GM21717 (cell line): ENCODE measurements at regions not wholly inside any gene's neighbourhood (a gene's known extent, or its start where the extent isn't known, plus 50 kb on each side); places are given as distances from the start of the nearest gene placed in this dataset.
"Not testable (repeated sequence)": the region's sequence is repeated elsewhere in the genome, so short reads cannot be mapped to it uniquely, and the experiment has no call there.

Source experiments
- ATAC-seq: cut with Tn5 transposase; IDR thresholded peaks from one replicate; pipeline ENCODE4 v1.9.1; 2021; ENCODE audit warnings: mild to moderate bottlenecking, moderate library complexity; ENCODE audit not compliant: unreplicated experiment

GRCh38 chr17:52476638-52477313, 318.3 kb upstream of the CA10 start:
- ATAC-seq, result no peak

DNA sequence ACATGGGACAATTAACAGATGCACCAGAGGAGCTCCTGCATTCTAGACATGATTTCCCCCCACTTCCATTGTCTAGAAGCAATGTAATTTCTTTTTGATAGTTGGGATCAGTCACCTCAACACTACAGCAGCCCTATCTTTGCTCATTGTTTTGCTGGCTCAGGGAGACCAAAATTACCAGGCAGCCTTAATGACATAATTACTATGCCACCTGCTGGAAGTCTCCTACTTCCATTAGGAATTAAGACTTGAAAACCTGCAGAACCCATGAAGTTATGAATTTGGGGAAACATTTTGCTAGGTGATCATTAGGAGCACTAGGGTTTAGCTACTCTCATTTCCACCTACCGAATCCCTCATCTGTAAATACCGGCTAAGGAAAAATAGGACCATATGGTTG, 312.0 kb upstream of the CA10 start:
- no peak for ATAC-seq

DNA sequence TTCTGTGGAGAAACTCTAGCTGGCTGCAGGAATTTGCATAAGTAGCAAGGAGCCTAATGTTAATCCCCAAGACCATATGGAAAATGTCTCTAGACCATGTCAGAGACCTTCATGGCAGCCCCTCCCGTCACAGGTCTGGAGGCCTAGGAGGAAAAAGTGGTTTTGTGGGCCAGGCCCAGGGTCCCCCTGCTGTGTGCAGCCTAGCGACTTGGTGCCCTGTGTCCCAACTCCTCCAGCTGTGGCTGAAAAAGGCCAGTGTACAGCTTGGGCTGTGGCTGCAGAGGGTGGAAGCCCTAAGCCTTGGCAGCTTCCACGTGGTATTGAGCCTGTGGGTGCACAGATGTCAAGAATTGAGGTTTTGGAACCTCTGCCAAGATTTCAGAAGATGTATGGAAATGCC, 306.9 kb upstream of the CA10 start:
- ATAC-seq, result no peak

DNA sequence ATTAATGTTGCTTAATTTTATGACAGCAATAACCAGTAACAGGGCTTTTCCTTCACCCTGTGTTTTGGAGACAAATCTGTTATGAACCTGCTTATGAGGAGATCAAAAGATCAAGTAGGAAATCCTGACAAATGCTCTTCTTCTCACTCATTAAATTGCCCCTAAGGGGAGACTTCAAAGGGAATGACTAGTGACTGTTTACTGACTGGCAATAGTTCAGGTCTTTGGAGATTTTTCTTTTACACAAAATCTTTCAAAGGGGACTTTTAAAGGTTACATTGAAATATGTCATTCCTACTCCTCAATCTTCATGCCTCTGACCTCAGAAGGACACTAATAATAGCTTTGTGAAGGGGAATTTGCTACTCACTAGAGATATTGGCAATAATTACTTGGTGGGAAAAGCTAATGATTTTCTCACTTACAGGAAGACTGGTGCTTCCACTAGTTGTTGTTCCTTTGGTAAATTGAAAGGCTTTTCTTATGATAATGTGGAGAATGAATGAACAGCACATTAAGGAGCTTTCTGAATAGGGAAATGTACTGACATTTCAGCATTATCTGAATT, 292.9 kb upstream of the CA10 start:
- ATAC-seq, result no peak

GRCh38 chr17:52442350-52442749, 283.8 kb upstream of the CA10 start:
- ATAC-seq, result no peak

DNA sequence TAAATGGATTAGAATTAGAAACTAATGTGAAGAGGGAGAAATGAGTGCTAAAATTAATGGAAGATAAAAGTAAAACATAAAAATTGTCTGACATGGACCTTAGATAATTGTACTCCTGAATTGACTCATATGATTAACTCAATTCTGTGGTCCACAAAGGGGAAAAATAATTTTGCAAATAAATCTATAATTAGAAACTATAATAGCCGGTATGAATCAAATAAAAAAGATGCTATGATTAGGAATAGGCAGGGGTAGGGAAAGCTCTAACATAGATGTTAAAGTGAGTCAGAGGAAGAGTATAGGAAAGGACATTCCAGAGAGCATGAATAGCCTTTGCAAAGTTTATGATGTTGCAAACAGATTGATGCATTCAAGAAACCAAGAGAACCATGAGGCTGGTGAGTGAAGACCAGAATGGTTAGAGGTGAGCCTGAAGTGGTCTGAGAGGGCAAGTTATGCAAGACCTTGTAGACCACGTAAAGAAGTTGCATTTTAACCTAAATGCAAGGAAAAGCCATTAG, 262.1 kb upstream of the CA10 start:
- ATAC-seq, result no peak

- no peak for ATAC-seq
Measured at GRCh38 chr17:52419229-52419641, 260.7 kb upstream of the CA10 start.

DNA sequence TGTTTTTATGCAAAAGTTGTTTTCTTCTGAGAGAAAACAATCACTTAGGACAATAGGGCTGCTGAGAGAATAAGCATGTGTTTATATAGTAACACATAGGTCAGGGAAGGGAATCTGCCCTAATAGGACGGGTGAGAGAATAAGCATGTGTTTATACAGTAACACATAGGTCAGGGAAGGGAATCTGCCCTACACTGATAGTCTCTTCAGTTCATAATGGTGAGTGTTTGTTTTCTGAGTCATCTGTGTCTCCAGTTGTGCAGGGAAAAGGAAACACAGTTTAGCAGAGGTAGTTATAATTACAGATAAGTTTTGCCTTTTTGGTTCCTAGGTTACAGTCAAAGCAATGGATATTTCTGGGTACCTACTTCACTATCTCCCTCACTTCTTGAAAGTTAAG, 252.3 kb upstream of the CA10 start:
- ATAC-seq, result no peak

DNA sequence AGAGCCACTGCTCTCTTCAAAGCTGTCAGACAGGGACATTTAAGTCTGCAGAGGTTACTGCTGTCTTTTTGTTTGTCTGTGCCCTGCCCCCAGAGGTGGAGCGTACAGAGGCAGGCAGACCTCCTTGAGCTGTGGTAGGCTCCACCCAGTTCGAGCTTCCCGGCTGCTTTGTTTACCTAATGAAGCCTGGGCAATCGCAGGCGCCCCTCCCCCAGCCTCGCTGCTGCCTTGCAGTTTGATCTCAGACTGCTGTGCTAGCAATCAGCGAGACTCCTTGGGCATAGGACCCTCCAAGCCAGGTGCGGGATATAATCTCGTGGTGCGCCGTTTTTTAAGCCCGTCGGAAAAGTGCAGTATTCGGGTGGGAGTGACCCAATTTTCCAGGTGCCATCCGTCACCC, 250.7 kb upstream of the CA10 start:
- ATAC-seq, result not testable (repeated sequence)

DNA sequence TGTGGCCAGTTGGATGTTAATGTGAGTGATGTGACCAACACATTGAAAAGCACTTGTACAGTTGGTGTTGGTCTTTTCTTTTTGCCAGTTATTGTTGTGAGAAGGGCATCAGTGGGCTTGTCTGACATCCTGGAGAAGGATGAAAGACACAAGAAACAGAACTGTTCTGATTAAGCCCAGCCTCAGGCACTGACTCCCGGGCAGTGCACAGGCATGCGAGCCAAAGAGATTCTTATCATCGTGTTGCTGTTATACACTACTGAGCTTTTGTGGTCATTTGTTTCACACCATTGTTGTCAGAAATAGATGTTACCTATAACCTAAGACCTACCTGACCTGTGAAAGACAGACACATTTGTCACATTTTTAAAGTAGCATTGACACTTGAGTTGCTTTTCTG, 236.8 kb upstream of the CA10 start:
- no peak for ATAC-seq

DNA sequence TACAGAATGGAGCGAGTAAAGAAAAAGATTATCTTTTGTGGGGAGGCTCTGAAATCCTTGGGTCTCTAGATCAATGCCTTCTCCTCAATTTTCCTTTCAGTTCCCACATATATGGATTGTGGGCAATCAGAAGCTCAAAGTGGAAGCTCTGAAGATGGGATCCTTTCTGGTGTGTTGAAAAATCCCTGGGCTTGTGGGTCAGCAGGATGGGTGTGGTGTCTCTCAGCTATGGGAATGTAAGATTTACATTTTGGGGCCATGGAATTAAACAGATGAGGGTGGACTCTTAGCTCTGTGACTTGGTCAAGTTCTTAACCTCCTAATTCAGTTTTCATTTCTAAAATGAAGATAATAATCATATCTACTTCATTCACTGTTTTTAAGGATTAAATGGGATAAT, 231.9 kb upstream of the CA10 start:
- no peak for ATAC-seq

GRCh38 chr17:52389632-52390031, 231.1 kb upstream of the CA10 start:
- no peak for ATAC-seq

GRCh38 chr17:52388941-52389340, 230.4 kb upstream of the CA10 start:
- no peak for ATAC-seq

DNA sequence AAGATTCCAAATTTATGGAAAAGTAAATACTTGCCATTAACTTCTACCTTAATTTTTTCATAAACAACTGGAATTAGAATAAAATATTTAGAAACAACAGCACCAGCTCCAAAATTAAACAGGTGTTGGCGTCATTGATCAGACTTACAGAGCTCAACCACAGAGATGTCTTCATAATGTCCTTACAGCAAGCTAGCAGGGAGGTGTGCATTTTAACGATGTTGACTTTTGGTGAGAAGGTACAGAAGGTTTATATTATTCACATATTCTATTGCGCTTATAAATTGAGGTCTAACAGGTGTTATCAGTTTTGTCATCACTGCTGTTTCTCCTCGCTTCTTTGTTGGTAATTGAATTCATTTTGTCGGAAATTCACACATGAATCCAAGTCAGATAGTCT, 226.2 kb upstream of the CA10 start:
- ATAC-seq, result no peak

- ATAC-seq, result no peak
Measured at GRCh38 chr17:52383493-52384100, 225.1 kb upstream of the CA10 start.

DNA sequence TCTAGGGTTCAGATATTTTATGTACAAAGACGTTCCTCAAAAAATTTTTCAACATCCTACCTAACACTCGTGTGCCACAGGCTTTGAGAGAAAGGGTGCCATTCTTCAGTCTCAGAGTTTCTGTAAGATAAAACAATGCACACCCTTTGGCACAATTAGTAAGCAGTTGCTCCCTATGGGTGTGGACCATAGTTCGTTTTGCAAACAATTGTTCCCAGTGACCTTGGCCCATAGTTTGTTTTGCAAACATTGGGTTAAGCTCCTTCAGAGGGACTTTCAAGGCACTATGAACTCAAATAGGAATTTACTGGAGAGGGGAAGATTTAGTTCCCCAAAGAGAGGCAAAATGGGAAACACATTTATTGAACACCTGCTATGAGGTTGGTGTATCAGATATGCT, 220.3 kb upstream of the CA10 start:
- no peak for ATAC-seq

DNA sequence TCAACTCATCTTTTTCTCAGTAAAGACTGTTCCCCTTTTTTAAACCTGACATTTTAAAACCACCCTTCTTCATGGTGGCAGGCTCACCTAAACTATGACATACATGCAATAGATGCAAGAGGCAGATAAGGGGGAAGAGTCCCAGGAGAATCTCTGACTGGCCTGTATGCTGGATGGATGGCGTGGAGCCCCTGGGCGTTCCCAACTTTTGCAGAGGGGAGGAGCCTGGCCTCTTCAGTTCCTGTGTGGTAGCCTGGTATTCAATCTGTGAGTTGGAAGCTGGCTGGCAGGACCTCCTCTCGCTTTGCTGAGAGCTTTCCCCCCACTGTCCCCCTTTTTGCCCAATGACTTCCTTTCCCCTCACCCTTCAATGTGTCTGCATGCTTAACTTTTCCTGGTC, 217.6 kb upstream of the CA10 start:
- no peak for ATAC-seq

DNA sequence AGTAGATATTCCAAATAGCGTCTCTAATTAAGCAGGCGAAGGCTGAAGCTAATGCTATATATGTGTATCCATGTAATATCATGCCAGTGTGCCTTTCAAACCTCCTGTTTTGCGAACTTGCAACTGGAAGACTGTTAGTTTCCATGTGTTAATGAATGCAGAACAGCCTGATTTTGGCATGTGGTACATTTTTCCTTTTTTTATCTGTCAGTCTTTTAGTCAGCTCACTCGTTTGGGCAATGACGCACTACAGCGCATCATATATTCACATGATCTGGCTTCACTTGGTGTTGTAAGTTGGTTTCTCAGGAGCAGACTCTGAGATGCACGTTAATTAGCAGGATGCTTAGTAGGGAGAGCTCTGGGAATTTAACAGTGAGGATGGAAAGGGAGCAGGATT, 210.4 kb upstream of the CA10 start:
- ATAC-seq, result no peak

DNA sequence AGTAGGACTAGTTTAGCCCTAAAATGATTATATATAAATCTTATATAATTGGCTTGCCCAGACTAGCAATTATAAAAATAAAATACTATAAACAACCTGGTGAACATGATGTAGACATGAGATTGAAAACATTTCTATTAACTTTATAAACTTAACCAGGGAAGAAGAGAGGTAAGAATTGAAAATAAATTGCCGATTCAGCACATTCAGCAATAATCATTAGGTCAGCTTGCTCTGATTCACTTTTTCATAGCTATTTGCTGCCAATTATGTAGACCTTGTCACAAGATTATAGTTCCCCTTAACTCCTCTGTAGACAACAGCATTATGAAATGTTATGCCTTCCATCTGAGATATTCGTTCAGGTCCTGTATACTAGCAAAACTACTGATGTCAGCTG, 199.3 kb upstream of the CA10 start:
- no peak for ATAC-seq

DNA sequence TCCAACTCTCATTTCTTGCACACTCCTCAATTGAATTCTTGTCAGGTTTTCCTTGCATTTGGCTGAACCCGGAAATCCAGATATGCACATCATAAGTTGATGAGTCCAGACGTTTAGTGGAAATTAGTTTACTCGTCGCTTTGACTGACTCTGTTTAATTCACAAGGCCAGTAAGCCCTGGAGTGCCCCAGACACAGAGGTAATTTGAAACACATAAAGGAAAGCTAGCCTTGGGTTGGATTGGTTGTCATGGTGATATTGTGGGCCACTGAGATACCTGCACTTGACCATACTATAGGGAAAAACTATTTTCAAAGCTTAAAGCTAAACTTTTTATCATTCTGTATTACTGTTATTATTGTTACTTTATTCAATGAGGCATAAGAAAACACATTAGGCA, 178.3 kb upstream of the CA10 start:
- ATAC-seq, result no peak

DNA sequence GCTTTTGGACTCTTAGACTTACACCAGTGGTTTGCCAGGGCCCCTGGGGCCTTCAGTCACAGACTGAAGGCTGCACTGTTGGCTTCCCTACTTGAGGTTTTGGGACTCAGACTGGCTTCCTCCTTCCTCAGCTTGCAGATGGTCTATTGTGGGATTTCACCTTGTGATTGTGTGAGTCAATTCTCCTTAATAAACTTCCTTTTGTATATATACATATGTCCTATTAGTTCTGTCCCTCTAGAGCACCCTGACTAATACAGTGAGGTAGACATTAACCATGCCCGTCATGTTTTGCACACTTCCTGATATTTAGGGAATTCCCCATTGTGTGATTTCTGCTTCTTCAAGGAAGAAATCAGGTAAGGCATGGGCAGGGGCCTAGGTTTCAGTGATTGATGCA, 147.8 kb upstream of the CA10 start:
- no peak for ATAC-seq

- no peak for ATAC-seq
Measured at GRCh38 chr17:52298881-52299280, 140.4 kb upstream of the CA10 start.
